ENCODE measurements at regions not wholly inside any gene's neighbourhood (a gene's known extent, or its start where the extent isn't known, plus 50 kb on each side); places are given as distances from the start of the nearest gene placed in this dataset.
"Not testable (repeated sequence)": the region's sequence is repeated elsewhere in the genome, so short reads cannot be mapped to it uniquely, and the experiment has no call there.

DNA sequence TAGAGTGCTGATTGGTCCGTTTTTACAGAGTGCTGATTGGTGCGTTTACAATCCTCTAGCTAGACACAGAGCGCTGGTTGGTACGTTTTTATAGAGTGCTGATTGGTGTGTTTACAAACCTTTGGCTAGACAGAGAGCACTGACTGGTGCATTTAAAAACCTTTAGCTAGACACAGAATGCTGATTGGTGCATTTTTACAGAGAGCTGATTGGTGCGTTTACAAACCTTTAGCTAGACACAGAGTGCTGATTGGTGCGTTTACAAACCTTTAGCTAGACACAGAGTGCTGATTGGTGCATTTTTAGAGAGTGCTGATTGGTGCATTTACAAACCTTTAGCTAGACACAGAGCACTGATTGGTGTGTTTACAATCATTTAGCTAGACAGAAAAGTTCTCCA is 1430.9 kb upstream of the B3GALT2 start:
- H4K20me1 ChIP-seq (replicated peaks; ENCODE audit: control insufficient read depth, extremely low read depth, insufficient read depth, low read length); CTCF ChIA-PET; H3K9me3 ChIP-seq (replicated peaks; ENCODE audit: control insufficient read depth, insufficient read depth, low read length); FAIRE-seq; BruUV-seq (replicated peaks); H3K9ac ChIP-seq (replicated peaks; ENCODE audit: extremely low read depth, insufficient read depth, low read length); H3K4me2 ChIP-seq (ENCODE audit: insufficient read depth, low read length); intact Hi-C loops (cut with micrococcal nuclease); H3K36me3 ChIP-seq (ENCODE audit: control insufficient read depth in 2 of 2, extremely low read depth in 1 of 2, insufficient read depth in 2 of 2, low read length in 2 of 2); DNase-seq (ENCODE audit: low read depth, low spot score); H3K4me1 ChIP-seq (ENCODE audit: control insufficient read depth, extremely low read depth, insufficient read depth, low read length); H3K4me3 ChIP-seq (replicated peaks in 1 of 3; ENCODE audit: insufficient read depth in 1 of 3, low read depth in 1 of 3, low read length in 3 of 3); H3K79me2 ChIP-seq (ENCODE audit: control insufficient read depth, insufficient read depth, low read length); dilution Hi-C loops (cut with MboI; ENCODE audit: extremely low pct_ligation_motif_present, low sequenced_read_pairs); H3K27ac ChIP-seq (ENCODE audit: insufficient read depth, low read depth, low read length); H3K27me3 ChIP-seq (ENCODE audit: control insufficient read depth in 2 of 2, insufficient read depth in 2 of 2, low read length in 2 of 2); H3K9me1 ChIP-seq (replicated peaks; ENCODE audit: control insufficient read depth, extremely low read depth, insufficient read depth, low read length); POLR2A ChIA-PET; H2AFZ ChIP-seq (ENCODE audit: low read depth, low read length): not testable (repeated sequence)

DNA sequence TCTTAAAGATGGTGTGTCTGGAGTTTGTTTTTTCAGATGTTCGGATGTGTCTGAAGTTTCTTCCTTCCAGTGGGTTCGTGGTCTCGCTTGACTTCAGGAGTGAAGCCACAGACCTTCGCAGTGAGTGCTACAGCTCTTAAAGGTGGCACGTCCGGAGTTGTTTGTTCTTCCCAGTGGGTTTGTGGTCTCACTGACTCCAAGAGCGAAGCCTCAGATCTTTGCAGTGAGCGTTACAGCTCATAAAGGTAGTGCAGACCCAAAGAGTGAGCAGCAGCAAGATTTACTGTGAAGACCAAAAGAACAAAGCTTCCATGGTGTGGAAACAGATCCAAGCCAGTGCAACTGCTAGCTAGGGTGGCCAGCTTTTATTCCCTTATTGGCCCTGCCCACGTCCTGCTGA is 1430.4 kb upstream of the B3GALT2 start:
- intact Hi-C loops (cut with micrococcal nuclease) (no loop called here), dilution Hi-C loops (cut with MboI; ENCODE audit: extremely low pct_ligation_motif_present, low sequenced_read_pairs) (no loop called here)
- POLR2A ChIA-PET: no interaction called here
- Histone ChIP-seq H2AFZ (ENCODE audit: low read depth, low read length) (no peak overlapping the region), H3K9me1 (replicated peaks; ENCODE audit: control insufficient read depth, extremely low read depth, insufficient read depth, low read length) (no peaks in the 10 kb centered on the region), H3K79me2 (ENCODE audit: control insufficient read depth, insufficient read depth, low read length) (no peaks in the 10 kb centered on the region), H3K4me2 (ENCODE audit: insufficient read depth, low read length) (no peak overlapping the region), H3K36me3 (ENCODE audit: control insufficient read depth in 2 of 2, extremely low read depth in 1 of 2, insufficient read depth in 2 of 2, low read length in 2 of 2) (no peaks in the 10 kb centered on the region), H3K27me3 (ENCODE audit: control insufficient read depth in 2 of 2, insufficient read depth in 2 of 2, low read length in 2 of 2) (no peaks in the 10 kb centered on the region), H3K9ac (replicated peaks; ENCODE audit: extremely low read depth, insufficient read depth, low read length) (no peak overlapping the region), H3K4me1 (ENCODE audit: control insufficient read depth, extremely low read depth, insufficient read depth, low read length) (no peaks in the 10 kb centered on the region), H3K4me3 (replicated peaks in 1 of 3; ENCODE audit: insufficient read depth in 1 of 3, low read depth in 1 of 3, low read length in 3 of 3) (no peak overlapping the region), H3K27ac (ENCODE audit: insufficient read depth, low read depth, low read length) (no peak overlapping the region), H4K20me1 (replicated peaks; ENCODE audit: control insufficient read depth, extremely low read depth, insufficient read depth, low read length) (no peaks in the 10 kb centered on the region), H3K9me3 (replicated peaks; ENCODE audit: control insufficient read depth, insufficient read depth, low read length) (no peaks in the 10 kb centered on the region)
- BruUV-seq (replicated peaks): no TSS peak
- CTCF ChIA-PET: no interaction called here
- FAIRE-seq (no peak), DNase-seq (ENCODE audit: low read depth, low spot score) (no peak)
- TF ChIP-seq, protein P1, sequence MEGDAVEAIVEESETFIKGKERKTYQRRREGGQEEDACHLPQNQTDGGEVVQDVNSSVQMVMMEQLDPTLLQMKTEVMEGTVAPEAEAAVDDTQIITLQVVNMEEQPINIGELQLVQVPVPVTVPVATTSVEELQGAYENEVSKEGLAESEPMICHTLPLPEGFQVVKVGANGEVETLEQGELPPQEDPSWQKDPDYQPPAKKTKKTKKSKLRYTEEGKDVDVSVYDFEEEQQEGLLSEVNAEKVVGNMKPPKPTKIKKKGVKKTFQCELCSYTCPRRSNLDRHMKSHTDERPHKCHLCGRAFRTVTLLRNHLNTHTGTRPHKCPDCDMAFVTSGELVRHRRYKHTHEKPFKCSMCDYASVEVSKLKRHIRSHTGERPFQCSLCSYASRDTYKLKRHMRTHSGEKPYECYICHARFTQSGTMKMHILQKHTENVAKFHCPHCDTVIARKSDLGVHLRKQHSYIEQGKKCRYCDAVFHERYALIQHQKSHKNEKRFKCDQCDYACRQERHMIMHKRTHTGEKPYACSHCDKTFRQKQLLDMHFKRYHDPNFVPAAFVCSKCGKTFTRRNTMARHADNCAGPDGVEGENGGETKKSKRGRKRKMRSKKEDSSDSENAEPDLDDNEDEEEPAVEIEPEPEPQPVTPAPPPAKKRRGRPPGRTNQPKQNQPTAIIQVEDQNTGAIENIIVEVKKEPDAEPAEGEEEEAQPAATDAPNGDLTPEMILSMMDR (IDR thresholded peaks at IDR 0.05; ENCODE audit: extremely low read depth in 1 of 2, insufficient read depth in 1 of 2, low read depth in 1 of 2, low read length in 2 of 2): no peak
- TF ChIP-seq GATA2 (IDR thresholded peaks at IDR 0.05; ENCODE audit: insufficient read depth, insufficient read length, low read depth, low read length) (no peak), JUN (IDR thresholded peaks at IDR 0.05; ENCODE audit: borderline replicate concordance, insufficient read depth, insufficient read length, low read depth) (no peak), MYC (IDR thresholded peaks at IDR 0.05; ENCODE audit: low read depth, low read length) (no peak), POLR2AphosphoS5 (IDR thresholded peaks at IDR 0.05; ENCODE audit: insufficient read depth, low read depth, low read length) (no peak), FOS (IDR thresholded peaks at IDR 0.05; ENCODE audit: borderline replicate concordance, insufficient read depth, low read length) (no peak), POLR2A (IDR thresholded peaks at IDR 0.05; ENCODE audit: low read depth, low read length) (no peak), EZH2 (IDR thresholded peaks at IDR 0.05; ENCODE audit: borderline replicate concordance, low read depth, low read length, severe bottlenecking) (no peak)
- TF ChIP-seq, protein P2, sequence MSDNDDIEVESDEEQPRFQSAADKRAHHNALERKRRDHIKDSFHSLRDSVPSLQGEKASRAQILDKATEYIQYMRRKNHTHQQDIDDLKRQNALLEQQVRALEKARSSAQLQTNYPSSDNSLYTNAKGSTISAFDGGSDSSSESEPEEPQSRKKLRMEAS (IDR thresholded peaks at IDR 0.05; ENCODE audit: insufficient read depth, insufficient read length): no peak
